ENCODE measurements at regions not wholly inside any gene's neighbourhood (a gene's known extent, or its start where the extent isn't known, plus 50 kb on each side); places are given as distances from the start of the nearest gene placed in this dataset.

- H3K4me3 ChIP-seq (ENCODE audit: low read depth, low read length): no peak overlapping the region
- no peak for TF ChIP-seq CTCF (IDR thresholded peaks at IDR 0.05; ENCODE audit: insufficient read depth, low read depth, low read length, missing control alignments)
- no peak for DNase-seq (ENCODE audit: low read depth)
Measured at GRCh38 chr15:46865155-46865554, 852.1 kb upstream of the SEMA6D start.

GRCh38 chr15:46872286-46872980 lies 844.9 kb upstream of the SEMA6D start:
- no peak for DNase-seq (ENCODE audit: low read depth)
- no peak overlapping the region for H3K4me3 ChIP-seq (ENCODE audit: low read depth, low read length)
- no peak for TF ChIP-seq CTCF (IDR thresholded peaks at IDR 0.05; ENCODE audit: insufficient read depth, low read depth, low read length, missing control alignments)

- DNase-seq (ENCODE audit: low read depth): no peak
- TF ChIP-seq CTCF (IDR thresholded peaks at IDR 0.05; ENCODE audit: insufficient read depth, low read depth, low read length, missing control alignments): no peak
- H3K4me3 ChIP-seq (ENCODE audit: low read depth, low read length): no peak overlapping the region
Measured at GRCh38 chr15:46872981-46873330, 844.3 kb upstream of the SEMA6D start.

GRCh38 chr15:46879032-46879770 lies 838.1 kb upstream of the SEMA6D start:
- H3K4me3 ChIP-seq (ENCODE audit: low read depth, low read length): no peak overlapping the region
- DNase-seq (ENCODE audit: low read depth): no peak
- TF ChIP-seq CTCF (IDR thresholded peaks at IDR 0.05; ENCODE audit: insufficient read depth, low read depth, low read length, missing control alignments): no peak

- DNase-seq (ENCODE audit: low read depth): no peak
- no peak overlapping the region for H3K4me3 ChIP-seq (ENCODE audit: low read depth, low read length)
- TF ChIP-seq CTCF (IDR thresholded peaks at IDR 0.05; ENCODE audit: insufficient read depth, low read depth, low read length, missing control alignments): no peak
Measured at GRCh38 chr15:46880791-46881190, 836.5 kb upstream of the SEMA6D start.

GRCh38 chr15:46892621-46893160 lies 824.6 kb upstream of the SEMA6D start:
- no peak for DNase-seq (ENCODE audit: low read depth)
- TF ChIP-seq CTCF (IDR thresholded peaks at IDR 0.05; ENCODE audit: insufficient read depth, low read depth, low read length, missing control alignments): no peak
- no peak overlapping the region for H3K4me3 ChIP-seq (ENCODE audit: low read depth, low read length)
